Keratinocyte (primary cell): ENCODE measurements at regions not wholly inside any gene's neighbourhood (a gene's known extent, or its start where the extent isn't known, plus 50 kb on each side); places are given as distances from the start of the nearest gene placed in this dataset.

Experiments used
- DNase-seq: peaks from one replicate; pipeline ENCODE4 v3.0.0-alpha.2; 2011; ENCODE audit warnings: low read depth, missing footprints, low spot score
- FAIRE-seq: peaks from 2 replicates; lab custom pipeline; 2011; peaks lifted over from hg19 to GRCh38; lab: Jason Lieb, UNC
- H2AFZ ChIP-seq: 2 replicates; pipeline ENCODE4 v1.6.0; 2012; ENCODE audit warnings: low read length, control low read depth, inconsistent platforms; ENCODE audit not compliant: control insufficient read depth
- H3K27ac ChIP-seq: 2 replicates; pipeline ENCODE4 v1.5.1; 2011; ENCODE audit warnings: low read length; ENCODE audit not compliant: control insufficient read depth, insufficient read depth
- H3K27me3 ChIP-seq: 3 replicates; pipeline ENCODE4 v1.6.0; 2011; ENCODE audit warnings: low read length; ENCODE audit not compliant: control insufficient read depth, insufficient read depth; ENCODE audit errors: extremely low read depth
- H3K36me3 ChIP-seq, 2 experiments: 2 replicates in 1 of 2; 3 replicates in 1 of 2; pipeline ENCODE4 v1.5.1; 2011; ENCODE audit warnings: low read length in 2 of 2, mild to moderate bottlenecking in 1 of 2; ENCODE audit not compliant: control insufficient read depth in 2 of 2, insufficient read depth in 2 of 2; ENCODE audit errors: extremely low read depth in 1 of 2
- H3K4me1 ChIP-seq: 3 replicates; pipeline ENCODE4 v1.5.1; 2011; ENCODE audit warnings: low read length; ENCODE audit not compliant: control insufficient read depth, insufficient read depth; ENCODE audit errors: extremely low read depth
- H3K4me2 ChIP-seq: 3 replicates; pipeline ENCODE4 v1.6.0; 2011; ENCODE audit warnings: low read depth, low read length; ENCODE audit not compliant: control insufficient read depth, insufficient read depth; ENCODE audit errors: extremely low read depth
- H3K4me3 ChIP-seq, 3 experiments: fragments of 200-600 bp in 1 of 3; sonication (generic) in 1 of 3; 2 replicates in 2 of 3; 3 replicates in 1 of 3; pipeline ENCODE4 v1.5.1; 2011 to 2016; ENCODE audit warnings: low read length in 3 of 3, mild to moderate bottlenecking in 3 of 3, control low read depth in 2 of 3, inconsistent platforms in 1 of 3, low read depth in 1 of 3, mixed read lengths in 1 of 3, mixed run types in 1 of 3, moderate library complexity in 1 of 3; ENCODE audit not compliant: control insufficient read depth in 2 of 3, insufficient read depth in 2 of 3; ENCODE audit errors: extremely low read depth in 1 of 3
- H3K79me2 ChIP-seq: 2 replicates; pipeline ENCODE4 v1.6.0; 2012; ENCODE audit warnings: low read length; ENCODE audit not compliant: control insufficient read depth, insufficient read depth
- H3K9ac ChIP-seq: 3 replicates; pipeline ENCODE4 v1.6.0; 2011; ENCODE audit warnings: low read length; ENCODE audit not compliant: control insufficient read depth, insufficient read depth; ENCODE audit errors: extremely low read depth
- H3K9me1 ChIP-seq: 3 replicates; pipeline ENCODE4 v1.6.0; 2011; ENCODE audit warnings: low read length; ENCODE audit not compliant: control insufficient read depth, insufficient read depth; ENCODE audit errors: extremely low read depth
- H3K9me3 ChIP-seq: 2 replicates; pipeline ENCODE4 v1.5.1; 2012; ENCODE audit warnings: low read depth, low read length; ENCODE audit not compliant: control insufficient read depth
- H4K20me1 ChIP-seq: 3 replicates; pipeline ENCODE4 v1.6.0; 2011; ENCODE audit warnings: low read length; ENCODE audit not compliant: control insufficient read depth, insufficient read depth; ENCODE audit errors: extremely low read depth
- EZH2 ChIP-seq: IDR thresholded peaks from one replicate; pipeline ENCODE4 v1.6.1; 2012; ENCODE audit warnings: inconsistent platforms, mild to moderate bottlenecking, low read length, moderate library complexity
- dilution Hi-C: fragments of 300-500 bp; cut with MboI; formaldehyde crosslinking; loops from one replicate; pipeline ENCODE4 v1.7.0; 2020; ENCODE audit warnings: low sequenced_read_pairs; ENCODE audit not compliant: extremely low pct_ligation_motif_present
- TF ChIP-seq, protein P1 (sequence below), 3 experiments: IDR thresholded peaks in 1 of 3; conservative IDR thresholded peaks in 1 of 3; optimal IDR thresholded peaks in 1 of 3; 2 replicates in 2 of 3; 3 replicates in 1 of 3; pipeline versions ENCODE3 to v1.5.1; 2011; ENCODE audit warnings: low read length in 3 of 3, mild to moderate bottlenecking in 3 of 3, moderate library complexity in 2 of 3, control low read depth in 1 of 3, inconsistent platforms in 1 of 3; ENCODE audit not compliant: insufficient read depth in 2 of 3; ENCODE audit errors: extremely low read depth in 1 of 3

DNA sequence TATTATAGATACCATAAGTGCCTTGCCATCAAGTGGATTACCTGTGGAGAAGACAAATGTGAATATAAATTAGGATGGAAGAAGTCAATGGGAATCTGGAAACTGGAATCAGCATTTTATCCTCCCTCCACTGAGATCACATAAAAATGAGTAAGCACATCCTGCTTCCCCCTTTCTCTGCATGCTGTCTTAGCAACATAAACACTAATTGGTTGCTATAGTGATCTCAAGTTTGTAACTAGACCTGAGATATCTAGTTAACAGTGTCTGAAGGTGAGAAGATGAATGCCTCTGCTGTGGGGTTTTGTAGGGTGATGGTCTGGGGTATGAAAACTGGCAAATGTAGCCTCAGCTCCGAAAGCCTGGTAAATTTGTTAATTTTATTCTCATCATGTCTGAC is 1357.5 kb upstream of the CELF4 start:
- no peak overlapping the region for H3K4me2 ChIP-seq
- dilution Hi-C loops, result no loop called here
- DNase-seq (no peak), FAIRE-seq (no peak)
- H3K9me1 ChIP-seq, result no peaks in the 10 kb centered on the region
- no peaks in the 10 kb centered on the region for H4K20me1 ChIP-seq
- no peak overlapping the region for H3K27ac ChIP-seq
- no peak for TF ChIP-seq EZH2
- TF ChIP-seq, protein P1, sequence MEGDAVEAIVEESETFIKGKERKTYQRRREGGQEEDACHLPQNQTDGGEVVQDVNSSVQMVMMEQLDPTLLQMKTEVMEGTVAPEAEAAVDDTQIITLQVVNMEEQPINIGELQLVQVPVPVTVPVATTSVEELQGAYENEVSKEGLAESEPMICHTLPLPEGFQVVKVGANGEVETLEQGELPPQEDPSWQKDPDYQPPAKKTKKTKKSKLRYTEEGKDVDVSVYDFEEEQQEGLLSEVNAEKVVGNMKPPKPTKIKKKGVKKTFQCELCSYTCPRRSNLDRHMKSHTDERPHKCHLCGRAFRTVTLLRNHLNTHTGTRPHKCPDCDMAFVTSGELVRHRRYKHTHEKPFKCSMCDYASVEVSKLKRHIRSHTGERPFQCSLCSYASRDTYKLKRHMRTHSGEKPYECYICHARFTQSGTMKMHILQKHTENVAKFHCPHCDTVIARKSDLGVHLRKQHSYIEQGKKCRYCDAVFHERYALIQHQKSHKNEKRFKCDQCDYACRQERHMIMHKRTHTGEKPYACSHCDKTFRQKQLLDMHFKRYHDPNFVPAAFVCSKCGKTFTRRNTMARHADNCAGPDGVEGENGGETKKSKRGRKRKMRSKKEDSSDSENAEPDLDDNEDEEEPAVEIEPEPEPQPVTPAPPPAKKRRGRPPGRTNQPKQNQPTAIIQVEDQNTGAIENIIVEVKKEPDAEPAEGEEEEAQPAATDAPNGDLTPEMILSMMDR (optimal IDR thresholded peaks at IDR 0.05 in 1 of 3, IDR thresholded peaks at IDR 0.05 in 1 of 3, conservative IDR thresholded peaks at IDR 0.05 in 1 of 3; ENCODE audit: extremely low read depth in 1 of 3, insufficient read depth in 2 of 3, low read length in 3 of 3), result no peak
- no peak overlapping the region for H3K9ac ChIP-seq
- no peaks in the 10 kb centered on the region for H3K79me2 ChIP-seq
- no peak overlapping the region for H3K4me3 ChIP-seq
- no peaks in the 10 kb centered on the region for H3K27me3 ChIP-seq
- H3K9me3 ChIP-seq, result no peaks in the 10 kb centered on the region
- H3K4me1 ChIP-seq, result no peaks in the 10 kb centered on the region
- H3K36me3 ChIP-seq, result no peaks in the 10 kb centered on the region
- H2AFZ ChIP-seq, result no peak overlapping the region

DNA sequence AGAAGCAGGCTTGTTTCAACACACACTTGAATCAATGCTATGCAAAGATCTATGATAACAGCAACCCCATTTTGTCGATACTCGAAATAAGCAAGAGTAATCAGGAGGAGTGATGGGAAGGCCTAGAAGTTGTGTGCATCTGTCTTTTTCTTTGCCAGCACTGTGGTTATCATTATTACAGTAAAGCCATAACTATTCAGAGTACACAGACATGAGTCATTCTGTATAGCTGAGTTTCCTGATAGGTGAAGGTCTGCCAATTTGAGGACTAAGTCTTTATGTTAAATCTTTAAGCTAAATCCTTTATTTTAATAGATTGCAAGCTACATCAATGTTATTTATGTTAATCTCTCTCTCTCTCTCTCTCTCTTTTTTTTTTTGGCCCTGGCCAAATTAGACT is 1344.4 kb upstream of the CELF4 start:
- no peaks in the 10 kb centered on the region for H3K4me1 ChIP-seq
- TF ChIP-seq, protein P1 (optimal IDR thresholded peaks at IDR 0.05 in 1 of 3, IDR thresholded peaks at IDR 0.05 in 1 of 3, conservative IDR thresholded peaks at IDR 0.05 in 1 of 3; ENCODE audit: extremely low read depth in 1 of 3, insufficient read depth in 2 of 3, low read length in 3 of 3), result no peak
- TF ChIP-seq EZH2, result no peak
- no peak overlapping the region for H3K27ac ChIP-seq
- no peak overlapping the region for H3K4me2 ChIP-seq
- no peaks in the 10 kb centered on the region for H3K27me3 ChIP-seq
- no peaks in the 10 kb centered on the region for H3K79me2 ChIP-seq
- no peak overlapping the region for H3K9ac ChIP-seq
- DNase-seq (no peak), FAIRE-seq (peak; percentile 84)
- H3K36me3 ChIP-seq, result no peaks in the 10 kb centered on the region
- no peak overlapping the region for H2AFZ ChIP-seq
- H4K20me1 ChIP-seq, result no peaks in the 10 kb centered on the region
- H3K9me1 ChIP-seq, result no peaks in the 10 kb centered on the region
- no peak overlapping the region for H3K4me3 ChIP-seq
- dilution Hi-C loops, result no loop called here
- no peaks in the 10 kb centered on the region for H3K9me3 ChIP-seq
